ENCODE measurements at regions not wholly inside any gene's neighbourhood (a gene's known extent, or its start where the extent isn't known, plus 50 kb on each side); places are given as distances from the start of the nearest gene placed in this dataset.

DNA sequence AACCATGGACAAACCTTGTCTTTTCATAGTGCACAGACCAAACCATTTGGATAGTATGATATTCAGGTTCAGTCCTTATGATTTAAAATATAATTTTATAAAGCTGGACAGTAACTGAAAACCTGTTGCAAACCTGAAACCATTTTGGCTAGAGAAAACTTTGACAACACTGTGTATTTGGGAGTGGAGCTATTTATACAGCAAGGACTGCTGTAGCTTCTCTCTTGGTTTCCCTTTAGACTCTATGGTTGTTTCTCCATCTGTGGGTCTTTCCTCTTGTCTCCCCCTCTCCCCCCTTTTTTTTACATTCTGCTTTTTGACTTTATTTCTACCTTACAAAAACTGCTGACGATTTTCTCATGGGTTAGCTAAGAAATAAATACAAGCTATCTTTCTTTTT, 581.7 kb downstream of the SLC4A3 start:
- Histone ChIP-seq H3K27me3 (no peaks in the 10 kb centered on the region), H3K4me3 (replicated peaks in 1 of 3) (no peak overlapping the region), H3K4me1 (no peaks in the 10 kb centered on the region), H3K27ac (no peak overlapping the region), H3K9me3 (no peaks in the 10 kb centered on the region), H3K36me3 (no peaks in the 10 kb centered on the region)
- TF ChIP-seq, protein P1, sequence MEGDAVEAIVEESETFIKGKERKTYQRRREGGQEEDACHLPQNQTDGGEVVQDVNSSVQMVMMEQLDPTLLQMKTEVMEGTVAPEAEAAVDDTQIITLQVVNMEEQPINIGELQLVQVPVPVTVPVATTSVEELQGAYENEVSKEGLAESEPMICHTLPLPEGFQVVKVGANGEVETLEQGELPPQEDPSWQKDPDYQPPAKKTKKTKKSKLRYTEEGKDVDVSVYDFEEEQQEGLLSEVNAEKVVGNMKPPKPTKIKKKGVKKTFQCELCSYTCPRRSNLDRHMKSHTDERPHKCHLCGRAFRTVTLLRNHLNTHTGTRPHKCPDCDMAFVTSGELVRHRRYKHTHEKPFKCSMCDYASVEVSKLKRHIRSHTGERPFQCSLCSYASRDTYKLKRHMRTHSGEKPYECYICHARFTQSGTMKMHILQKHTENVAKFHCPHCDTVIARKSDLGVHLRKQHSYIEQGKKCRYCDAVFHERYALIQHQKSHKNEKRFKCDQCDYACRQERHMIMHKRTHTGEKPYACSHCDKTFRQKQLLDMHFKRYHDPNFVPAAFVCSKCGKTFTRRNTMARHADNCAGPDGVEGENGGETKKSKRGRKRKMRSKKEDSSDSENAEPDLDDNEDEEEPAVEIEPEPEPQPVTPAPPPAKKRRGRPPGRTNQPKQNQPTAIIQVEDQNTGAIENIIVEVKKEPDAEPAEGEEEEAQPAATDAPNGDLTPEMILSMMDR (IDR thresholded peaks at IDR 0.05) = no peak
- TF ChIP-seq POLR2A (IDR thresholded peaks at IDR 0.05) = no peak
- intact Hi-C loops (cut with DNase I) = no loop called here
- WGBS, 2 donors = 65 to 89% methylated on average over 1 of the region's 1 CpG
- no peak for DNase-seq

DNA sequence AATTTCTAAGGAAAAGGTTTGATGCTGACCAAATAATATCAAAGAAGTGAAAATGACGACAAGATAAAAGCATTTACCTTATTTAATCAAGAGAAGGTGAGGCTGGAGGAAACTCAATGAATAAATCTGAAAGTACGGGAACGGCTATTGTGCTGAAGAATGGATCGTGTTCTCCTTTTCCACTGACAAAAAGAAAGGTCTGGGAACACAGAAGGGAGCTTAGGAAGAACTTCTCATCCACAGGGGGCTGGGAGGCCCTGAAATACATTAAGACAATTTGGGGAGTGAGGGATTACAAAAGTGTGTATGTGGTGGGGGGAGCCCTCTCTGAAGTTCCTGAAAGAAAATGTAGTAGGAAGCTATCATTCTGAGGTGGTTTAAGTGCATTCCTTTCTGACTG, 582.3 kb downstream of the SLC4A3 start:
- TF ChIP-seq, protein P1 (IDR thresholded peaks at IDR 0.05) = no peak
- TF ChIP-seq POLR2A (IDR thresholded peaks at IDR 0.05) = no peak
- Histone ChIP-seq H3K4me3 (replicated peaks in 1 of 3) (no peak overlapping the region), H3K9me3 (no peaks in the 10 kb centered on the region), H3K36me3 (no peaks in the 10 kb centered on the region), H3K4me1 (no peaks in the 10 kb centered on the region), H3K27ac (no peak overlapping the region), H3K27me3 (no peaks in the 10 kb centered on the region)
- intact Hi-C loops (cut with DNase I) = no loop called here
- WGBS, 2 donors = 91 to 92% methylated on average over 4 of the region's 4 CpGs
- DNase-seq = no peak

DNA sequence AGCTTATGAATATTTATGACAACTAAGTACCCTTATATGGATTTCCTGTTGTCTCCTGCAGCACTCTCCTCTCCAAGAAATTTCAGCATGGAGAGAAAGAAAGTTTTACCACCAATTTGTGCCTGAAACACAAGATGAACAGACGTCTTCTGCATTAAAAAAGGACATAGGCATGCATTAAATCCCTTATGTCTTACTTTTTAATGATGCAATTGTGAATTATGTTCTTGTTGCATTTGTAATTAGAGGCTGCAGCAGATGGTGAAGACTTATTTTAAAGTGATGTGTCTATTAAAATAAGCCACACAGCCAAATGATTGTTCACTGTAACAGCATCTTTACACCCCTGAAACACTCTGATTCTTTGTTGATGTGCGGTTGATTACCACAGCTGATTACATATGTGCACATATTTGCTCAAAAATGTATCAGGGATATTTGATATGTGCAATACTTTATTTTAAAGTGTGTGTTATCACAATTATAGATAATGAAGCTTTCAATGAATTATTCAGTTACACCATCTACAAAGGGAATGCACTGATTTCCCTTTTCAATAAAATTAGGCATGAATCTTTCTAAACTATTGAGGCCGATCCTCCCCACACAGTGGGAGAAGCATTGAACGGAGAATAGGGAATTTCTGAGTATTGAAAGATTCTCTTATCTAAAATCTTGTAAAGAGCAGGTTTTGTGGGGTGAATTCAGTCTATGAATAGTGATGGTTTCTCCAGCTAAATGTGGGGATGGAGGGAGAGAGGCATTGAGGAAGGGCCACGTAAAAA, 585.1 kb downstream of the SLC4A3 start:
- intact Hi-C loops (cut with DNase I) = no loop called here
- WGBS, 2 donors = 90 to 96% methylated on average over 5 of the region's 5 CpGs
- H3K4me3 ChIP-seq (replicated peaks in 1 of 3) = no peak overlapping the region
- H3K27me3 ChIP-seq = no peaks in the 10 kb centered on the region
- H3K9me3 ChIP-seq = no peaks in the 10 kb centered on the region
- no peaks in the 10 kb centered on the region for H3K36me3 ChIP-seq
- H3K4me1 ChIP-seq = no peaks in the 10 kb centered on the region
- no peak for TF ChIP-seq POLR2A (IDR thresholded peaks at IDR 0.05)
- TF ChIP-seq, protein P1 (IDR thresholded peaks at IDR 0.05) = no peak
- H3K27ac ChIP-seq = no peak overlapping the region
- DNase-seq = no peak

DNA sequence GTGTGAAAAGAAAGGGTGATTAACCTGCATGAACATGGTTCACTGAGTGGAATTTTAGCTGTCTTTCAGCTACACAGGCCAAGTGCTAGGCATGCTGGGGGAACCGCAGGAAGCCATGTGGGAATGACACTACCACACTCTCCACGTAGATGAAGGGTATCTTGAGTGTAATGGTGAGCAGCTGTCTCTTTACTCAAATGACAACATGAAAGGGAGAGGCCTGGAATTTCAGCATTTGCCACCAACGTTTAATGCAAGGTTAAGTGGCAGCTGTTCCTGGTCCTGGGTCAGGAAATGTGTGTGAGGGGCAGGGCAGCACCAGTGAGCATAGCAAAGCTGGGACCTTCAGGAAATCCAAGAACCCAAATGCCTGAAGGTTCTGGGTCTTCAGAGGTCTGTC, 588.4 kb downstream of the SLC4A3 start:
- Histone ChIP-seq H3K9me3 (no peaks in the 10 kb centered on the region), H3K36me3 (no peaks in the 10 kb centered on the region), H3K27ac (no peak overlapping the region), H3K27me3 (no peaks in the 10 kb centered on the region), H3K4me1 (no peaks in the 10 kb centered on the region), H3K4me3 (replicated peaks in 1 of 3) (no peak overlapping the region)
- TF ChIP-seq, protein P1 (IDR thresholded peaks at IDR 0.05) = no peak
- TF ChIP-seq POLR2A (IDR thresholded peaks at IDR 0.05) = no peak
- intact Hi-C loops (cut with DNase I) = no loop called here
- no peak for DNase-seq
- WGBS, 2 donors = 62 to 67% methylated on average over 3 of the region's 3 CpGs

DNA sequence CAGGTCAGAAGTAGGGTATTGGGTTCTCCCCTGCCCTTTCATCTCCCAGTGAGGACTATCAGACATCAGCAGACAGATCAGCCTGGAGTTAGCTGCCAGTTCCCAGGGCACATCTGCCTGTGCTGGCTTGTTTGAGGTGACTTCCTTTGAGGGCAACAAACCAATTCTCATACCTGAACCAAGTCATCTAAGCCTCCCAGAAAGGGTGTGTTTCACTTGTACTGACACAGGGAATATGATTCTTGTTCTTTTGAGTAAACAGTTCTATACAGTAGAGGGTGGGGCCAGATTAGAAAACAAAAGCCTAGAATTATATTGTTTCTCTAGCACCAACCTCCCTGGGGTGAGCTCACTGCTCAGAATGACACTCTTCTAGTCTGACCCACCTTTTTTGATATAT, 591.9 kb downstream of the SLC4A3 start:
- TF ChIP-seq, protein P1 (IDR thresholded peaks at IDR 0.05) = no peak
- no peak for TF ChIP-seq POLR2A (IDR thresholded peaks at IDR 0.05)
- intact Hi-C loops (cut with DNase I) = no loop called here
- Histone ChIP-seq H3K4me1 (no peaks in the 10 kb centered on the region), H3K4me3 (replicated peaks in 1 of 3) (no peak overlapping the region), H3K36me3 (no peaks in the 10 kb centered on the region), H3K27ac (no peak overlapping the region), H3K27me3 (no peaks in the 10 kb centered on the region), H3K9me3 (no peaks in the 10 kb centered on the region)
- no peak for DNase-seq

Measured in thyroid gland (tissue), 4 donors.